GM23338 (cell line): ENCODE measurements at regions not wholly inside any gene's neighbourhood (a gene's known extent, or its start where the extent isn't known, plus 50 kb on each side); places are given as distances from the start of the nearest gene placed in this dataset.

Source experiments
- EZH2 ChIP-seq: fragments of 200-600 bp; sonication (generic); IDR thresholded peaks from one replicate; pipeline ENCODE4 v1.8.0; 2017; ENCODE audit warnings: antibody characterized with exemption, mild to moderate bottlenecking, low read depth; ENCODE audit not compliant: unreplicated experiment
- EZH2phosphoT487 ChIP-seq: fragments of 200-600 bp; sonication (generic); IDR thresholded peaks from one replicate; pipeline ENCODE4 v1.8.1; 2018; ENCODE audit warnings: antibody characterized with exemption; ENCODE audit not compliant: unreplicated experiment

GRCh38 chr20:58574469-58574868, 59.3 kb upstream of the APCDD1L start:
- no peak for TF ChIP-seq EZH2
- no peak for TF ChIP-seq EZH2phosphoT487
